ENCODE measurements at regions not wholly inside any gene's neighbourhood (a gene's known extent, or its start where the extent isn't known, plus 50 kb on each side); places are given as distances from the start of the nearest gene placed in this dataset.

DNA sequence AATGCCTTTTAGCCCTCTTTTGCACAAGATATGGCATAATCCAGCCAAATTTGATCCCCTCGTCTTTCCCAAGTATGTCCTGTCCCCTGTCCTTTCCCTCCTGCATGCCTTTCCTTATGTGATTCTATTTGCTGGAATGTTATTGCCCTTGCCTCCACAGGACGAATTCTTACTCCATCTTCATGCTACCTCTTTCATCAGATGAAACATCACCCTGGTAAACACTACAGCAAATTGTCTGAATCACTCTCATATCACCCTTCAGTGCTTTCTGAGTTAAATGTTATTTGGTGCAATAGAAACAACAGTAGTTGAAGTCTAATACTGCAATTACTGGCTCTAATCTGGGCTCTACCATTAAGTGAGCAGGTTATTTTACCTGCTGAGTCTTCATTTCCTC, 52.2 kb upstream of the FAT1 start:
- no peak overlapping the region for H3K27ac Mint-ChIP-seq
- H3K4me1 Mint-ChIP-seq, result no peaks in the 10 kb centered on the region
- H3K9me3 Mint-ChIP-seq, result peaks cover 0 to 13% (median 7%) of the 10 kb centered on the region in 8 donors
- no peak overlapping the region for H3K4me3 Mint-ChIP-seq
- no peaks in the 10 kb centered on the region for H3K27me3 ChIP-seq (ENCODE audit: insufficient read depth, low read length)
- H3K36me3 ChIP-seq (ENCODE audit: insufficient read depth, low read length), result no peaks in the 10 kb centered on the region
- no peak overlapping the region for H3K4me3 ChIP-seq (ENCODE audit: low read length in 2 of 2)
- no peak overlapping the region for H3K27ac ChIP-seq (ENCODE audit: low read depth, low read length)
- ChIA-PET CTCF (ENCODE audit: partially characterized antibody) (no interaction called here), POLR2A (ENCODE audit: partially characterized antibody) (no interaction called here)
- no peaks in the 10 kb centered on the region for H3K27me3 Mint-ChIP-seq
- no peaks in the 10 kb centered on the region for H3K36me3 Mint-ChIP-seq
- H3K4me1 ChIP-seq (ENCODE audit: insufficient read depth, low read length), result no peaks in the 10 kb centered on the region
- no peaks in the 10 kb centered on the region for H3K9me3 ChIP-seq (ENCODE audit: control insufficient read depth in 1 of 2, low read length in 2 of 2)
- no peak for DNase-seq
- intact Hi-C loops (cut with micrococcal nuclease), result no loop called here

DNA sequence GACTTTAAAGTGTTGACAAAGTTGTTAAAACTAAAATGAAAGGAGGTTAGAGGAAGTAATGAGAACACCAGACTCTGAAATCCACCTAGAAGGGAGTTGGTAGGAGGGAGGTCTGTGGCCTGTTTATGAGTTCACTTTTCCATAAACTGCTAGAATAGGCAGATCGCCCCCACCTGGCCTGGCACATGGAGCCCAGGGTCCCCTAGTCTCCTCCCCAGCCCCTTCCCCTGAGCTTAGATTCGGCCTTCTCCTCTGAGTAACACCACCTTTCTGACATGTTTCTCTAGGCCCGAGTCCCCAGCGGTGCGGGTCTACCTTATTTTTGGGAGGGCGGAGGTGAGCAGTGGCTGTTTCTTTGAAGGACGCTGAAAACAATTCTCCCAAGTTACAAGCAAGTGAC, 54.5 kb upstream of the FAT1 start:
- no peak overlapping the region for H3K27ac ChIP-seq (ENCODE audit: low read depth, low read length)
- no peaks in the 10 kb centered on the region for H3K4me1 ChIP-seq (ENCODE audit: insufficient read depth, low read length)
- Mint-ChIP-seq H3K9me3 (peaks cover 0 to 12% (median 6%) of the 10 kb centered on the region in 8 donors), H3K4me1 (no peaks in the 10 kb centered on the region), H3K27ac (no peak overlapping the region), H3K4me3 (no peak overlapping the region), H3K27me3 (no peaks in the 10 kb centered on the region), H3K36me3 (no peaks in the 10 kb centered on the region)
- intact Hi-C loops (cut with micrococcal nuclease), result no loop called here
- CTCF ChIA-PET (ENCODE audit: partially characterized antibody), result no interaction called here
- no peak overlapping the region for H3K4me3 ChIP-seq (ENCODE audit: low read length in 2 of 2)
- no peaks in the 10 kb centered on the region for H3K36me3 ChIP-seq (ENCODE audit: insufficient read depth, low read length)
- DNase-seq, result no peak
- H3K9me3 ChIP-seq (ENCODE audit: control insufficient read depth in 1 of 2, low read length in 2 of 2), result no peaks in the 10 kb centered on the region
- H3K27me3 ChIP-seq (ENCODE audit: insufficient read depth, low read length), result no peaks in the 10 kb centered on the region
- POLR2A ChIA-PET (ENCODE audit: partially characterized antibody), result no interaction called here

DNA sequence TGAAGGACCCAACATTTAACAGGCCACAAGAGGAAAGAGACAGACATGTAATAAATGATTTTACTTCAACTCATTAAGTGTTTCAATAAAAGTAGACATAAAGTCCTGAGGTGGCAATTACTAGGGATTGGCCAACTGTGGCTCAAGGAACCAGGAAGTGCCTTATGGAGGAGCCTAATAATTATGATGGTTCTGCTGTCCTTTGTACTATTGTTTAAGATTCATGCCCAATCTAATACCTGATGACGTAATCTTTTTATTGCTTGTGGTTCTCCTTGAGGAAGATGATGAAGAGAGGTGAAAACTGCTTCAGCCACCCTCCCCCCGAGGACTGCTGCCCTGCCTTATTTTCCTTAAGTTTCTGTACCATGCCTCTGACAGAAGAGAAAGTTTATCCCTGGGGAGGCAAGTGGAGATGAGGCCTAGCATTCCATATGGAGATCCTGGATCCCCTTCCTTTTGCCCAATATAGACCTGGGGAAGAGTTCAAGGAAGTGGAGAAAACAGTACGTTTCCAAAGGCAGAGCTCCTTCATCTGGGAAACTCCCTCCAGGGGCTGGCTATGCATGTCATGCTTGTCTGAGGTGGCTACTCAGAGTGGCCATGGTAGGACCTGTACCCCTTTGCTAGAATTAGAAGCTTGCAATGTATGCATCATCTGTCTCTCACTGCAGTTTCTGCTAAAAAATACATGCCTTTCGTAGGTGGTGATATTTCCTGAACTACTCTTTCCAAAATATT, 56.8 kb upstream of the FAT1 start:
- Mint-ChIP-seq H3K4me1 (no peaks in the 10 kb centered on the region), H3K27ac (no peak overlapping the region), H3K9me3 (peaks cover 0 to 12% (median 4%) of the 10 kb centered on the region in 8 donors), H3K36me3 (no peaks in the 10 kb centered on the region), H3K27me3 (no peaks in the 10 kb centered on the region), H3K4me3 (no peak overlapping the region)
- ChIA-PET POLR2A (ENCODE audit: partially characterized antibody) (no interaction called here), CTCF (ENCODE audit: partially characterized antibody) (no interaction called here)
- H3K4me3 ChIP-seq (ENCODE audit: low read length in 2 of 2), result no peak overlapping the region
- H3K9me3 ChIP-seq (ENCODE audit: control insufficient read depth in 1 of 2, low read length in 2 of 2), result no peaks in the 10 kb centered on the region
- no peaks in the 10 kb centered on the region for H3K4me1 ChIP-seq (ENCODE audit: insufficient read depth, low read length)
- no peak for DNase-seq
- no peak overlapping the region for H3K27ac ChIP-seq (ENCODE audit: low read depth, low read length)
- no peaks in the 10 kb centered on the region for H3K27me3 ChIP-seq (ENCODE audit: insufficient read depth, low read length)
- no peaks in the 10 kb centered on the region for H3K36me3 ChIP-seq (ENCODE audit: insufficient read depth, low read length)
- intact Hi-C loops (cut with micrococcal nuclease), result no loop called here

DNA sequence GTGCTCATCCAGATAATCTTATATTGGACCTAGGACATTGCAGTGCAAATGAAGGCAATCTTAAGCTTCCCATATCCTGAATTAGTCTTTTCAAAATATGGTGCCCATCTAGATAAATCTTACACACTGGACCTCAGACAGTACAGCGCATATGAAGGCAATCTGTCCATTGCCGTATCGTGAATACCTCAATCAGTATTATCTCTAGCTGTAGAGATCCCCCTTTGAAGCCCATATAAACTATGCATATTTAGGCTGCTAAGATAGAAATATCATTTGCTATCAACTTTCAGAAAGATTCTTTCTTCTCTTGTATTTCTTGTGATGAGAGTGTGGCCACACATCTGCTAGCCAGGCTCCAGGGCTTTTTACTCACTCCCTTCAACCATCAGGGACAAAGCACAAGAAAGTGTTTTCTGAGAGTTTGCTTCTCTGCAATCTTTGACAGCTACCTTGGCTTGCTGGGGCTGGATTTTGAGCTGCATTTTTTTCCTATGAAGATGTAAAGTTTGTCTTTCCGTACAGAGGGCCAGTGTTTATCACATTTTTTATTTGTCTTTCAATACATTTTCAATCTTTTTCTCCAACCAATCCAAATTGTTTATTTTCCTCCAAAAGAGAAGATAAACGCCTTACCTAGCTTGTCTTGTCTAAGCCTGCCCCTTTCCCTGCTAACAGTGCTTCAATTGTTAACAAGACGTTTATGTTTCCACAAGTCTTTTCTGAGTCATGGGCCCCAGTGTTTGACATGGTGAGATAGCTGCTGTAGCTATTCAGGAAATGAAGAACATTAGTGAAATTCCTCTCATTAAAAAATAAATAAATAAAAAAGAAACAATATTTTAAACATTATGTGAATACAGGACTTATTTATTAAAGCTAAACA, 57.6 kb upstream of the FAT1 start:
- Histone ChIP-seq H3K4me1 (ENCODE audit: insufficient read depth, low read length) (no peaks in the 10 kb centered on the region), H3K9me3 (ENCODE audit: control insufficient read depth in 1 of 2, low read length in 2 of 2) (no peaks in the 10 kb centered on the region), H3K4me3 (ENCODE audit: low read length in 2 of 2) (no peak overlapping the region), H3K27me3 (ENCODE audit: insufficient read depth, low read length) (no peaks in the 10 kb centered on the region), H3K27ac (ENCODE audit: low read depth, low read length) (no peak overlapping the region), H3K36me3 (ENCODE audit: insufficient read depth, low read length) (no peaks in the 10 kb centered on the region)
- no peak overlapping the region for H3K4me3 Mint-ChIP-seq
- H3K27me3 Mint-ChIP-seq, result no peaks in the 10 kb centered on the region
- peaks cover 0 to 10% (median 4%) of the 10 kb centered on the region in 8 donors for H3K9me3 Mint-ChIP-seq
- no peaks in the 10 kb centered on the region for H3K4me1 Mint-ChIP-seq
- POLR2A ChIA-PET (ENCODE audit: partially characterized antibody), result no interaction called here
- no peak for DNase-seq
- CTCF ChIA-PET (ENCODE audit: partially characterized antibody), result no interaction called here
- H3K36me3 Mint-ChIP-seq, result no peaks in the 10 kb centered on the region
- intact Hi-C loops (cut with micrococcal nuclease), result no loop called here
- H3K27ac Mint-ChIP-seq, result no peak overlapping the region

- no peak for DNase-seq
- H3K27ac Mint-ChIP-seq, result no peak overlapping the region
- peaks cover 0 to 11% (median 5%) of the 10 kb centered on the region in 8 donors for H3K9me3 Mint-ChIP-seq
- H3K27me3 ChIP-seq (ENCODE audit: insufficient read depth, low read length), result no peaks in the 10 kb centered on the region
- no peaks in the 10 kb centered on the region for H3K4me1 Mint-ChIP-seq
- H3K4me1 ChIP-seq (ENCODE audit: insufficient read depth, low read length), result no peaks in the 10 kb centered on the region
- no peak overlapping the region for H3K4me3 ChIP-seq (ENCODE audit: low read length in 2 of 2)
- no peaks in the 10 kb centered on the region for H3K36me3 ChIP-seq (ENCODE audit: insufficient read depth, low read length)
- H3K27ac ChIP-seq (ENCODE audit: low read depth, low read length), result no peak overlapping the region
- CTCF ChIA-PET (ENCODE audit: partially characterized antibody), result no interaction called here
- no peaks in the 10 kb centered on the region for H3K9me3 ChIP-seq (ENCODE audit: control insufficient read depth in 1 of 2, low read length in 2 of 2)
- H3K27me3 Mint-ChIP-seq, result no peaks in the 10 kb centered on the region
- H3K4me3 Mint-ChIP-seq, result no peak overlapping the region
- H3K36me3 Mint-ChIP-seq, result no peaks in the 10 kb centered on the region
- intact Hi-C loops (cut with micrococcal nuclease), result no loop called here
- POLR2A ChIA-PET (ENCODE audit: partially characterized antibody), result no interaction called here
These were observed 58.6 kb upstream of the FAT1 start for GRCh38 chr4:186782302-186782701.

GRCh38 chr4:186787536-186787935, 63.9 kb upstream of the FAT1 start:
- Mint-ChIP-seq H3K27ac (no peak overlapping the region), H3K36me3 (no peaks in the 10 kb centered on the region), H3K9me3 (peaks cover 0 to 8% (median 2%) of the 10 kb centered on the region in 8 donors), H3K27me3 (no peaks in the 10 kb centered on the region), H3K4me1 (no peaks in the 10 kb centered on the region), H3K4me3 (no peak overlapping the region)
- Histone ChIP-seq H3K27me3 (ENCODE audit: insufficient read depth, low read length) (no peaks in the 10 kb centered on the region), H3K4me3 (ENCODE audit: low read length in 2 of 2) (no peak overlapping the region), H3K27ac (ENCODE audit: low read depth, low read length) (no peak overlapping the region), H3K36me3 (ENCODE audit: insufficient read depth, low read length) (no peaks in the 10 kb centered on the region), H3K9me3 (ENCODE audit: control insufficient read depth in 1 of 2, low read length in 2 of 2) (no peaks in the 10 kb centered on the region), H3K4me1 (ENCODE audit: insufficient read depth, low read length) (no peaks in the 10 kb centered on the region)
- ChIA-PET POLR2A (ENCODE audit: partially characterized antibody) (no interaction called here), CTCF (ENCODE audit: partially characterized antibody) (no interaction called here)
- DNase-seq, result no peak
- intact Hi-C loops (cut with micrococcal nuclease), result no loop called here

DNA sequence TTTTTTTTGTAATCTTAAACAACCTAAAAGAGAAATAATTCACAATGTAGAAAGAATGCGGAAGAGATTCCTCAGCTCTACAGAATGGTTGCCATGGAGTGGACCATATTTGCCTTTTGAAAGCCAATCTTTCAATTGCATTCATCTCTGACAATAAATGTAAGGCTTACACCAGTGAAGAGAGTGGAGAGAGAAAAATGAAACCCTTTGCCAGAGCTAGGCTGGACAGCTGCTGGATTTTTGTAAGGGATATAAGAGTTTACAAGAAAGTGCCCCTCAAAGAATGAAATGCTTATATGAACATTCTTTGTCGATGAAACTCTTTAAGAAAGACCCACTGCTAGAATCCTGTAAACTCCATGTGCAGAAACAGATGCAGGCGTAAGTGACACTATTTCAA, 66.0 kb upstream of the FAT1 start:
- intact Hi-C loops (cut with micrococcal nuclease), result no loop called here
- Histone ChIP-seq H3K9me3 (ENCODE audit: control insufficient read depth in 1 of 2, low read length in 2 of 2) (no peaks in the 10 kb centered on the region), H3K27ac (ENCODE audit: low read depth, low read length) (no peak overlapping the region), H3K36me3 (ENCODE audit: insufficient read depth, low read length) (no peaks in the 10 kb centered on the region), H3K4me1 (ENCODE audit: insufficient read depth, low read length) (no peaks in the 10 kb centered on the region), H3K4me3 (ENCODE audit: low read length in 2 of 2) (no peak overlapping the region), H3K27me3 (ENCODE audit: insufficient read depth, low read length) (no peaks in the 10 kb centered on the region)
- H3K36me3 Mint-ChIP-seq, result no peaks in the 10 kb centered on the region
- no peaks in the 10 kb centered on the region for H3K4me1 Mint-ChIP-seq
- no peak overlapping the region for H3K27ac Mint-ChIP-seq
- ChIA-PET CTCF (ENCODE audit: partially characterized antibody) (no interaction called here), POLR2A (ENCODE audit: partially characterized antibody) (no interaction called here)
- no peaks in the 10 kb centered on the region for H3K27me3 Mint-ChIP-seq
- H3K9me3 Mint-ChIP-seq, result peaks cover 0 to 10% (median 3%) of the 10 kb centered on the region in 8 donors
- no peak for DNase-seq
- H3K4me3 Mint-ChIP-seq, result no peak overlapping the region

All from CD4-positive, alpha-beta memory T cell (primary cell).